OCI-LY1 (cell line): ENCODE measurements at regions not wholly inside any gene's neighbourhood (a gene's known extent, or its start where the extent isn't known, plus 50 kb on each side); places are given as distances from the start of the nearest gene placed in this dataset.

ENCODE experiments used
- H2AFZ ChIP-seq: fragments of 200-600 bp; sonication (generic), shearing (Covaris generic); 2 replicates; pipeline ENCODE4 v1.6.0; 2014; ENCODE audit warnings: antibody characterized with exemption, mild to moderate bottlenecking, low read length
- H3F3A ChIP-seq: fragments of 200-600 bp; sonication (generic), shearing (Covaris generic); 2 replicates; pipeline ENCODE4 v1.6.0; 2014; ENCODE audit warnings: mild to moderate bottlenecking, antibody characterized with exemption, low read length, moderate library complexity; ENCODE audit not compliant: insufficient read depth
- H3K27ac ChIP-seq: fragments of 200-600 bp; sonication (generic); 2 replicates; pipeline ENCODE4 v1.5.1; 2014; ENCODE audit warnings: low read length, mixed run types, mild to moderate bottlenecking, low read depth; ENCODE audit not compliant: poor library complexity, severe bottlenecking
- H3K27me3 ChIP-seq: fragments of 200-600 bp; sonication (generic); 2 replicates; pipeline ENCODE4 v1.6.0; 2014; ENCODE audit warnings: antibody characterized with exemption, mild to moderate bottlenecking, low read length, moderate library complexity; ENCODE audit not compliant: insufficient read depth
- H3K36me3 ChIP-seq: fragments of 200-600 bp; sonication (generic); 2 replicates; pipeline ENCODE4 v1.6.1; 2014; ENCODE audit warnings: mild to moderate bottlenecking, antibody characterized with exemption, low read length, moderate library complexity, mixed read lengths; ENCODE audit not compliant: insufficient read depth
- H3K4me1 ChIP-seq: fragments of 200-600 bp; sonication (generic); 2 replicates; pipeline ENCODE4 v1.5.1; 2014; ENCODE audit warnings: mild to moderate bottlenecking, low read length, moderate library complexity; ENCODE audit not compliant: insufficient read depth, severe bottlenecking
- H3K4me2 ChIP-seq: fragments of 200-600 bp; sonication (generic), shearing (Covaris generic); 2 replicates; pipeline ENCODE4 v1.6.1; 2014; ENCODE audit warnings: low read length
- H3K4me3 ChIP-seq: fragments of 200-600 bp; sonication (generic); 2 replicates; pipeline ENCODE4 v1.5.1; 2014; ENCODE audit warnings: low read length, low read depth, mild to moderate bottlenecking, mixed read lengths; ENCODE audit not compliant: poor library complexity, severe bottlenecking
- H3K79me2 ChIP-seq: fragments of 200-600 bp; shearing (Covaris generic); 2 replicates; pipeline ENCODE4 v1.6.1; 2016; ENCODE audit warnings: mixed run types, low read length, mixed read lengths; ENCODE audit not compliant: insufficient read depth
- H3K9ac ChIP-seq: fragments of 200-600 bp; sonication (generic), shearing (Covaris generic); 2 replicates; pipeline ENCODE4 v1.6.1; 2014; ENCODE audit warnings: mild to moderate bottlenecking, low read length, mixed read lengths
- H3K9me2 ChIP-seq: fragments of 200-600 bp; sonication (generic), shearing (Covaris generic); 2 replicates; pipeline ENCODE4 v1.6.1; 2014; ENCODE audit warnings: low read depth, mild to moderate bottlenecking, low read length, mixed read lengths
- H3K9me3 ChIP-seq: fragments of 200-600 bp; shearing (Covaris generic); 2 replicates; pipeline ENCODE4 v1.6.1; 2014; ENCODE audit warnings: low read length, mixed read lengths
- H4K20me1 ChIP-seq: fragments of 200-600 bp; sonication (generic), shearing (Covaris generic); 2 replicates; pipeline ENCODE4 v1.6.0; 2016; ENCODE audit warnings: mild to moderate bottlenecking, low read length; ENCODE audit not compliant: insufficient read depth
- EZH2 ChIP-seq: fragments of 200-600 bp; sonication (generic), shearing (Covaris generic); IDR thresholded peaks from 2 replicates; pipeline ENCODE4 v1.8.0; 2017; ENCODE audit warnings: borderline replicate concordance, mixed run types, mild to moderate bottlenecking, antibody characterized with exemption, low read length, moderate library complexity, mixed read lengths
- TF ChIP-seq, protein P1 (sequence below): fragments of 200-600 bp; sonication (generic), shearing (Covaris generic); IDR thresholded peaks from 2 replicates; pipeline ENCODE4 v1.5.1; 2017; ENCODE audit warnings: mild to moderate bottlenecking, antibody characterized with exemption, low read length, moderate library complexity, mixed read lengths

DNA sequence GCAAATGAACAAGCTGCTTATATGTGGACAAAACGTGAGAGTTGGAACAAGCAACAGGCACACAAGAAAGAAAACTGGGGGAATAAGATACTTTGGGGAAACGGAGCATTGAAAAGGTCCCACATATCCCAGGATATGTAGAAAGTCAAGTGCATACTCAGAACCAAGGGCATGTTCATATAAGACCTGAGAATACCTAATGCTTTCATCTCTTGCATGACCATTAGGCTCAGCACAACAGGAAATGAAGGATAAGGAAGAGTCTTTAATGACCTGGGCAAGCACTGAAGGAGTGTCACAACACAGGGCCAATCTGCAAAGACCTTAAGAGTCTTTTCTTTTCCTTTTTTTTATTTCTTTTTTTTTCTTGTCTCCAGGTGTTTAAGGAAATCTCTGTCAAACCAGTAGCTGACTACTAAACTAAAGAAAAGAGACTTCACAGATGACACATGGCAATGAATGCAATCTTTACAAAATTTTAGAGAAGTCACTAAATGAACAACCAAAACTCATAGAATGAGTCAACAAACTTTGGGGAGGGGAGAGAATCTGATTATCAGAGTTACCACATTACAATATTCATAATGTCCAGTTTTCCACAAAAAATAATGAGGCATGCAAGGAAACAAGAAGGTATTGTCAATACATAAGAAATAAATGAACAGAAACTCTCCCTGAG is 67.9 kb upstream of the STK26 start:
- H3K27me3 ChIP-seq, result no peaks in the 10 kb centered on the region
- H3K4me2 ChIP-seq, result no peak overlapping the region
- no peaks in the 10 kb centered on the region for H4K20me1 ChIP-seq
- H3K9me2 ChIP-seq, result no peaks in the 10 kb centered on the region
- H3K36me3 ChIP-seq, result no peaks in the 10 kb centered on the region
- H3K4me1 ChIP-seq, result no peaks in the 10 kb centered on the region
- no peaks in the 10 kb centered on the region for H3K79me2 ChIP-seq
- TF ChIP-seq EZH2, result no peak
- TF ChIP-seq, protein P1, sequence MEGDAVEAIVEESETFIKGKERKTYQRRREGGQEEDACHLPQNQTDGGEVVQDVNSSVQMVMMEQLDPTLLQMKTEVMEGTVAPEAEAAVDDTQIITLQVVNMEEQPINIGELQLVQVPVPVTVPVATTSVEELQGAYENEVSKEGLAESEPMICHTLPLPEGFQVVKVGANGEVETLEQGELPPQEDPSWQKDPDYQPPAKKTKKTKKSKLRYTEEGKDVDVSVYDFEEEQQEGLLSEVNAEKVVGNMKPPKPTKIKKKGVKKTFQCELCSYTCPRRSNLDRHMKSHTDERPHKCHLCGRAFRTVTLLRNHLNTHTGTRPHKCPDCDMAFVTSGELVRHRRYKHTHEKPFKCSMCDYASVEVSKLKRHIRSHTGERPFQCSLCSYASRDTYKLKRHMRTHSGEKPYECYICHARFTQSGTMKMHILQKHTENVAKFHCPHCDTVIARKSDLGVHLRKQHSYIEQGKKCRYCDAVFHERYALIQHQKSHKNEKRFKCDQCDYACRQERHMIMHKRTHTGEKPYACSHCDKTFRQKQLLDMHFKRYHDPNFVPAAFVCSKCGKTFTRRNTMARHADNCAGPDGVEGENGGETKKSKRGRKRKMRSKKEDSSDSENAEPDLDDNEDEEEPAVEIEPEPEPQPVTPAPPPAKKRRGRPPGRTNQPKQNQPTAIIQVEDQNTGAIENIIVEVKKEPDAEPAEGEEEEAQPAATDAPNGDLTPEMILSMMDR, result no peak
- no peaks in the 10 kb centered on the region for H3K9me3 ChIP-seq
- no peak overlapping the region for H2AFZ ChIP-seq
- no peaks in the 10 kb centered on the region for H3F3A ChIP-seq
- H3K27ac ChIP-seq, result no peak overlapping the region
- H3K4me3 ChIP-seq, result no peak overlapping the region
- no peak overlapping the region for H3K9ac ChIP-seq

- Histone ChIP-seq H3K9ac (no peak overlapping the region), H4K20me1 (no peaks in the 10 kb centered on the region), H3K4me3 (no peak overlapping the region), H2AFZ (no peak overlapping the region), H3K27ac (no peak overlapping the region), H3K9me2 (no peaks in the 10 kb centered on the region), H3K4me2 (no peak overlapping the region), H3F3A (no peaks in the 10 kb centered on the region), H3K27me3 (no peaks in the 10 kb centered on the region), H3K79me2 (no peaks in the 10 kb centered on the region), H3K36me3 (no peaks in the 10 kb centered on the region), H3K9me3 (no peaks in the 10 kb centered on the region), H3K4me1 (no peaks in the 10 kb centered on the region)
- no peak for TF ChIP-seq EZH2
- TF ChIP-seq, protein P1, result no peak
These were observed 64.4 kb upstream of the STK26 start for GRCh38 chrX:131958724-131959123.

DNA sequence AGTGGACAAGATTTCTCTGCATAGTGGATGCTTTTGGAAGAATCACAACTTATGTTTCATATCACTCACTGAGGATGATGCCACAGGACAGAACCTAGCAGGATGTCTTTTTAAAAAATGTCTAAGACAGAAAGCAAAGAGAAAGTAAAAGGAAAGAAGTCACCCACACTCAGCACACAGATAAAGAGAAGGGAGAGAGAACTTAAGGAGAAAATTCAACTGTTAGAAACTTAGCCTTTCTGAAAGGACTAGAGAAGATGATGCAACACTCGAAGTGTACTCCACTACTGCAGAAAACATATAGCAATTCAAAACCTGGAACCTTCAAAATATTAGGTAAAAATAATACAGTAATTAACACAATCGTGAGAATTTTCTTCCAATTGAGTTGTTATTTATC is 52.8 kb upstream of the STK26 start:
- Histone ChIP-seq H3K27ac (no peak overlapping the region), H3K36me3 (no peaks in the 10 kb centered on the region), H4K20me1 (no peaks in the 10 kb centered on the region), H3K4me1 (no peaks in the 10 kb centered on the region), H3K9me3 (no peaks in the 10 kb centered on the region), H3K9me2 (no peaks in the 10 kb centered on the region), H3K27me3 (no peaks in the 10 kb centered on the region), H3F3A (no peaks in the 10 kb centered on the region), H2AFZ (no peak overlapping the region), H3K9ac (no peak overlapping the region), H3K79me2 (no peaks in the 10 kb centered on the region), H3K4me2 (no peak overlapping the region), H3K4me3 (no peak overlapping the region)
- TF ChIP-seq, protein P1, result no peak
- no peak for TF ChIP-seq EZH2
